DOHH2 (cell line): ENCODE measurements at regions not wholly inside any gene's neighbourhood (a gene's known extent, or its start where the extent isn't known, plus 50 kb on each side); places are given as distances from the start of the nearest gene placed in this dataset.

Experiments
- EZH2phosphoT487 ChIP-seq: fragments of 200-600 bp; sonication (generic); IDR thresholded peaks from 2 replicates; pipeline ENCODE4 v1.6.1; 2017; ENCODE audit warnings: borderline replicate concordance, mild to moderate bottlenecking, antibody characterized with exemption, low read length, moderate library complexity, mixed read lengths
- TF ChIP-seq, protein P1 (sequence below): fragments of 200-600 bp; sonication (generic); IDR thresholded peaks from one replicate; pipeline ENCODE4 v1.5.1; 2014; ENCODE audit warnings: antibody characterized with exemption, mild to moderate bottlenecking, low read depth, low read length; ENCODE audit not compliant: poor library complexity, severe bottlenecking

DNA sequence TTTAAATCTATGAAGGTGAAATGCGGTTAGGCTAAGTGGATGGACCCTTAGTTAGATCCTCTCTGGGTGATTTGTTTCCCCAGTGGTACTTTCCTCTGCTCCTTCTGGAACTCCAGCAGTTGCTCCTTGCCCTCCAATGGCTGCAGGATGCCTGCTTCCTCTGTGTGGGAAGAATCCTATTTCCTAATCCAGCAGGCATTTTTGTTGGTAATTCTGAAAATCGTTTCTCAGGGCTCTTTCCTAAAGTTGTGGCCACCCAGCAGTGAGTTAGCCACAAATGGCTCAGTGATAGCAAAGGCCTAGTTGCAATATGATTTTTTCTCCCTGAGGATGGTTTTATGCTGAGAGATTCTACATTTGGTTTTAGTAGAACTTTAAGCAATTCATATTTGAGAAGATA is 332.3 kb upstream of the C2CD4B start:
- TF ChIP-seq, protein P1, sequence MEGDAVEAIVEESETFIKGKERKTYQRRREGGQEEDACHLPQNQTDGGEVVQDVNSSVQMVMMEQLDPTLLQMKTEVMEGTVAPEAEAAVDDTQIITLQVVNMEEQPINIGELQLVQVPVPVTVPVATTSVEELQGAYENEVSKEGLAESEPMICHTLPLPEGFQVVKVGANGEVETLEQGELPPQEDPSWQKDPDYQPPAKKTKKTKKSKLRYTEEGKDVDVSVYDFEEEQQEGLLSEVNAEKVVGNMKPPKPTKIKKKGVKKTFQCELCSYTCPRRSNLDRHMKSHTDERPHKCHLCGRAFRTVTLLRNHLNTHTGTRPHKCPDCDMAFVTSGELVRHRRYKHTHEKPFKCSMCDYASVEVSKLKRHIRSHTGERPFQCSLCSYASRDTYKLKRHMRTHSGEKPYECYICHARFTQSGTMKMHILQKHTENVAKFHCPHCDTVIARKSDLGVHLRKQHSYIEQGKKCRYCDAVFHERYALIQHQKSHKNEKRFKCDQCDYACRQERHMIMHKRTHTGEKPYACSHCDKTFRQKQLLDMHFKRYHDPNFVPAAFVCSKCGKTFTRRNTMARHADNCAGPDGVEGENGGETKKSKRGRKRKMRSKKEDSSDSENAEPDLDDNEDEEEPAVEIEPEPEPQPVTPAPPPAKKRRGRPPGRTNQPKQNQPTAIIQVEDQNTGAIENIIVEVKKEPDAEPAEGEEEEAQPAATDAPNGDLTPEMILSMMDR: no peak
- TF ChIP-seq EZH2phosphoT487: no peak
